CD4-positive, alpha-beta T cell treated with Interleukin-17A for 4 hours (primary cell): ENCODE measurements at regions not wholly inside any gene's neighbourhood (a gene's known extent, or its start where the extent isn't known, plus 50 kb on each side); places are given as distances from the start of the nearest gene placed in this dataset.

ENCODE experiments used
- DNase-seq: peaks from one replicate; pipeline ENCODE4 v3.0.0-alpha.2; 2020; ENCODE audit warnings: mixed read lengths

GRCh38 chr12:92650228-92650822 is 52.5 kb upstream of the PLEKHG7 start:
- DNase-seq: no peak

DNA sequence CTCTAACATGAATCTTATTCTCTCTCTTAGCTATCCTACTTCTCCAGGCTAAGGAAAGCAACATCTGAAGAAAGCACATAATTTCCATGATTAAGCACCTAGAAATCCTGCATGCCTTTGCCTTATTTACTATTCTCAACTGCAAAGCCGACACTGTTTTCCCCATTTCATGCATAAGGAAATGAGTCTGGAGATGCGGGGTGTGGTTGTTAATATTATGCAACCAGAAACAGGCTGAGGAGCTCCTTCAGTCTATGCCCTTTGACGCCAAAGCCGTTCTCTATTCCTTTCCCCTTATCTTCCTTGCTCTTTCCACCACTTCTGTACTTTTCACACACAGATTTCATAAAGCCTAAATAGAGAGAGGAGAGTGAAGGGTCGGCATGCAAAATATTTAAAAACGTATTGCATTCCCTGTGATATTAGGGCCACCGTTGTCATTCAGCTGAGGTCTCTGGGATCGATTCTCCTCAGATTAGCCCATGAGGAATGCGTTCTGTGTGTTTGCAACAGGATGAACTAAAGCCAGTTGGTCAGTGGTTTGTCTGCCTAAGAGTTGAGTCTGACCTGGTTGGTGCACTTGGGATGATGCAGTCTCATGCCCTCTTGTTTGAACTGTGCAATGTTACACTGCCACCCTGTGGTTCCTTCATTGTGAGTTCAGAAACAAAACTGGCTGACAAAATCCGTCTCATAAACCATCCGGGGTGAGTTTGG is 53.1 kb upstream of the PLEKHG7 start:
- peak; percentile 73 for DNase-seq

GRCh38 chr12:92648242-92649031 is 54.4 kb upstream of the PLEKHG7 start:
- no peak for DNase-seq

- DNase-seq: no peak
These were observed 61.5 kb upstream of the PLEKHG7 start for GRCh38 chr12:92641291-92641690.

GRCh38 chr12:92640691-92641090 is 62.1 kb upstream of the PLEKHG7 start:
- DNase-seq: no peak

- DNase-seq: no peak
These were observed 63.8 kb upstream of the PLEKHG7 start for GRCh38 chr12:92639017-92639416.

DNA sequence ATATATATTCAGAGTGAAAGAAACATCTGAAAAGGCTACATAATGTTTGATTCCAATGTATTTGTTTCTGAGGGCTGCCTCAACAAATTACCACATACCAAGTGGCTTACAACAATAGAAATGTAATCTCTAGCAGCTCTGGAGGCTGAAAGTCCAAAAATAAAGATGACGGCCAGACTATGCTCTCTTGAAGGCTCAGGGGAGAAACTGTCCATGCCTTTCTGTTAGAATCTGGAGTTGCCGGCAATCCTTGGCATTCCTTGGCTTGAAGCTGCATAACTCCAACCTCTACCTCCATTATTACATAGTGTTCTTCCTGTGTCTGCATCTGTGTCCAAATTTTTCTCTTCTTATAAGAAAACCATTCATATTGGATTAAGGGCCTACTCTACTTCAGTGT is 68.1 kb upstream of the PLEKHG7 start:
- DNase-seq: no peak

GRCh38 chr12:92634202-92634601 is 68.6 kb upstream of the PLEKHG7 start:
- DNase-seq: no peak

GRCh38 chr12:92630968-92631367 is 71.8 kb upstream of the PLEKHG7 start:
- DNase-seq: no peak

DNA sequence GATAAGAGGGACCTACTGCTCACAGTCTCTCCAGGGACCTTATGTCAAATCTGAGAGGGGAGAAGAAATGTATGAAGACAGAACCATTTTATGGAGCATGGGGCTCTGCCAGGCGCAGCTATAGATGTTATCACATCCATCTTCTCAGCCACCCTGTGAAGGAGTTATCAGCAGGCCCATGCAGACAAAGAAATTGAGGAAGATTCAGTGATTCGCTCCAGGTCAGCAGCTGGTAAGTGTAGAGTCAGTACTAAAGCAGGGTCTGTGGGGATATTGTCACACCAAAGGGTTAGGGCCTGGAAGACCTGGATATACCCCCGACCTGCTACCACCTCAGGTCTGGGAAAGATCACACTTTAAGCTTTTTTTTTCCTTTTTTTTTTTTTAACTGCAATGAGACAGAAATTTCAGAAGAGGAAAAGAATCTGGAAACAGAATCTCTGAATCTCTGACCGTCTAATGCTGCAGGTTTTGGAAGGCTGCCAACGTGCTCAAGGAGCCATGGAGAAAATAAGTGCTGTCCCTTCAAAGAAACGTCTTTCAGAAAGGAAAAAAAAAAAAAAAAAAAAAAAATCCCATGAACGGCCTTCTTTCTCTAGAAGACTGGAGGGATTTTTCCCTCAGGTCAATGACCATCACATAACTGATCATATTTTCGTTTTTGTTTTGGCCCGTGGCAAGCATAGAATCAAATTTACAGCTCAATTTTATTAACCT is 73.3 kb upstream of the PLEKHG7 start:
- DNase-seq: no peak

DNA sequence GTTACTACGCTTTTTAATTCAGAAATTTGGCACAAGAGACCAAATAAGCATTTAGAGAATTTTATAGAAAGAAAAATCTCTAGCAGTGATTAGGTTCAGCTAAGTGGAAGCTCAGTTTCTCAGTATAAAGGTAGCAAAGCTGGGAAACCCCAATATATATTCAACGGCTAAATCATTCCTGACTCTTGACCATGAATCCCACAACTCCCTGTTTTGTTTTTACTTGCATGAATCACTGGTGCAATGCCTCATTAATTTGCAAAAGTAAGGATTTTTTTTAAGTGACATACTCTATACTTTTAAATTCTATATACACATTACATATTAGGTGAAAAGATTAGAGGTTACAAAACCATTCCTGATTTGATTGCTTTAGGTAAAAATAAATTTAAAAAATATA is 74.3 kb upstream of the PLEKHG7 start:
- no peak for DNase-seq

GRCh38 chr12:92627511-92627910 is 75.3 kb upstream of the PLEKHG7 start:
- DNase-seq: no peak

- DNase-seq: no peak
These were observed 77.0 kb upstream of the PLEKHG7 start for GRCh38 chr12:92625639-92626310.

GRCh38 chr12:92624236-92624635 is 78.6 kb upstream of the PLEKHG7 start:
- no peak for DNase-seq

DNA sequence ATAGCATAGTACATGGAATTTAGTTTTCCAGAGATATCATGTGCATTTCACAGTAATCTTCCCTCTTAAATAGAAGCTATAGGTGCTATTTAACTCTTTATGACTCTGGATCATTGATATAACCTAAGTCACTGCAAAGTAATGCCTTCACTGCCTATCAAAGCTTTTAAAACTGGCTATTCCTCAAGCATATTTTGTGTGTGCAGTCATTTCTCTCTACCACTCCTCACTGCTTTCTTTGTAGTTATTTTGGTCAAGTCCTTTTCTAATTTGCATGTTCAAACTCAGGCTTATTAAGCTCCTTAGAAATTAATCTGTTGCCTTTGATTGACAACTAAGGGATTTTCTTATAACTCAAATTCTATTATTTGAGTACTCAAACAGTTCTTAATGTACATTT is 79.4 kb upstream of the PLEKHG7 start:
- DNase-seq: no peak

GRCh38 chr12:92621833-92622232 is 81.0 kb upstream of the PLEKHG7 start:
- DNase-seq: no peak

DNA sequence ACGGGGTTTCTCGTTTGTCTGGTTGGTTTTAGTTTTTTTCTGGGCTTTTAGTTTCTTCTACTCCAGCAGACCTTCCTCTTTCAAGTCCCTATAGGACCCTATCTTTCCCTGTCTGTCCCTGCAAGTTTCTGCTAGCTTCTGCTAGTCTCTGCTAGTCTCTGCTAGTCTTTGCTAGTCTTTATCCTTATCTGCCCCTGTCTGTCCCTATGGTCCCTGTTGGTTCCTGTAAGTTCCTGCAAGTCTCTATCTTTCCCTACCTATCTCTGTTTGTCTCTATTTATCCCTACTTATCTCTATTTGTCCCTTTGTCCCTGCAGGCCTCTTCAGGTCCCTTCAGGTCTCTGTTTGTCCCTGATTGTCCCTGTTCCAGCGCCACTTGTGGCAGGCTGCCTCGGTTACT is 81.5 kb upstream of the PLEKHG7 start:
- no peak for DNase-seq

- DNase-seq: no peak
These were observed 82.8 kb upstream of the PLEKHG7 start for GRCh38 chr12:92619730-92620684.

GRCh38 chr12:92619026-92619425 is 83.8 kb upstream of the PLEKHG7 start:
- DNase-seq: no peak

DNA sequence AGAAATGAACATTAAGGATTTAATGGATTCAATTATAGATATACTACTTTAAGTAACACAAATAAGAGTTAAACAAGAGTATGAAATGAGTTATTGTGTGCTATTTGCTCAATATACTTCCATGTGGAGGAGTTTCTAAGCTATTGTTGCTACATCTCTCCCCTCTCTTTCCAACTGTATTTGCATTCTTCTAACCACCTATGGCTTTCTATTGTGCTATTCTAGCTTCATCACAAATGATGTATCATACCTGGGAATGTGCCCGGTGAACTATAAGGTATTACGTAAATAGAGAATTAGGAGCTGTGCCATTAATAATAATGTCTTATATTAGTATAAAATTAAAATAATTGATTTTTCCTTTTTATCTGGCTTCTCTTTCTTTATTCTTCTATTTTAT is 87.1 kb upstream of the PLEKHG7 start:
- no peak for DNase-seq

DNA sequence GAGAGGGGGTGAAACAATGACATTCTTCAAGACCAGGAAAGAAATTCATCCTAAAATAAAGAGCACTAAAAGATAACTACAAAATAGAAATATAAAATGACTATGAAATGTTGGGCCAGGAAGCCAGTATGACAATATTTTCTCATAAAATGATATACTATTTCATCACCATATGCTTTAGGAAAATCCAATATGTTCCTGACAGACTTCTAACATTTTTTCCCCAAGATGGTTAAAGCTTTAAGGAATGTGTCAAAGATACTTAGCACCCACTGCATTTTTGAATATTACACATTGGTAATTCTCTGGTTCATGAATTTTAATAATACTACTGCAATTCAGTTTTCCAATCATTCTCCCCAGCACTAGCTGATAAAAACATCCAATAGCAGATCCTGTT is 87.7 kb upstream of the PLEKHG7 start:
- DNase-seq: no peak

GRCh38 chr12:92614502-92614901 is 88.3 kb upstream of the PLEKHG7 start:
- DNase-seq: no peak
